ENCODE measurements at regions not wholly inside any gene's neighbourhood (a gene's known extent, or its start where the extent isn't known, plus 50 kb on each side); places are given as distances from the start of the nearest gene placed in this dataset.

- no peak for DNase-seq
Measured at GRCh38 chr5:109917154-109917546, 227.4 kb downstream of the MAN2A1 start.

- no peak for DNase-seq
Measured at GRCh38 chr5:109917966-109918365, 228.2 kb downstream of the MAN2A1 start.

GRCh38 chr5:109920736-109921135 is 231.0 kb downstream of the MAN2A1 start:
- no peak for DNase-seq

GRCh38 chr5:109921735-109922380 is 232.1 kb downstream of the MAN2A1 start:
- DNase-seq = no peak

- DNase-seq = no peak
Measured at GRCh38 chr5:109922381-109922995, 232.8 kb downstream of the MAN2A1 start.

GRCh38 chr5:109923205-109923604 is 233.5 kb downstream of the MAN2A1 start:
- DNase-seq = no peak

GRCh38 chr5:109924237-109925107 is 234.7 kb downstream of the MAN2A1 start:
- DNase-seq = no peak

GRCh38 chr5:109927639-109928038 is 237.9 kb downstream of the MAN2A1 start:
- DNase-seq = no peak

- no peak for DNase-seq
Measured at GRCh38 chr5:109928046-109928445, 238.3 kb downstream of the MAN2A1 start.

- no peak for DNase-seq
Measured at GRCh38 chr5:109928811-109929210, 239.1 kb downstream of the MAN2A1 start.

- no peak for DNase-seq
Measured at GRCh38 chr5:109929376-109929775, 239.6 kb downstream of the MAN2A1 start.

- DNase-seq = no peak
Measured at GRCh38 chr5:109929911-109930310, 240.2 kb downstream of the MAN2A1 start.

GRCh38 chr5:109931049-109931780 is 241.5 kb downstream of the MAN2A1 start:
- no peak for DNase-seq

GRCh38 chr5:109935833-109936490 is 246.2 kb downstream of the MAN2A1 start:
- no peak for DNase-seq

- no peak for DNase-seq
Measured at GRCh38 chr5:109936996-109937395, 247.3 kb downstream of the MAN2A1 start.

- DNase-seq = no peak
Measured at GRCh38 chr5:109937951-109938350, 248.2 kb downstream of the MAN2A1 start.

- no peak for DNase-seq
Measured at GRCh38 chr5:109938453-109938852, 248.7 kb downstream of the MAN2A1 start.

GRCh38 chr5:109939116-109939682 is 249.5 kb downstream of the MAN2A1 start:
- DNase-seq = no peak

GRCh38 chr5:109942646-109943045 is 252.9 kb downstream of the MAN2A1 start:
- DNase-seq = no peak

GRCh38 chr5:109943701-109944235 is 254.0 kb downstream of the MAN2A1 start:
- DNase-seq = no peak

- no peak for DNase-seq
Measured at GRCh38 chr5:109944461-109944860, 254.7 kb downstream of the MAN2A1 start.

- no peak for DNase-seq
Measured at GRCh38 chr5:109945097-109945678, 255.5 kb downstream of the MAN2A1 start.

Measured in NK-92 treated with Interleukin-12 subunit alpha and Interleukin-12 subunit beta, amount 100 ng/mL, for 24 hours (cell line).